Suprapubic skin (tissue), 4 donors: ENCODE measurements at regions not wholly inside any gene's neighbourhood (a gene's known extent, or its start where the extent isn't known, plus 50 kb on each side); places are given as distances from the start of the nearest gene placed in this dataset.

Source experiments
- DNase-seq, 2 donors: peaks; one replicate each; pipeline ENCODE4 v3.0.0-alpha.2; 2019; ENCODE audit warnings: low spot score in 2 of 2
- H3K27ac ChIP-seq: fragments of 200-600 bp; sonication (generic); one replicate; pipeline ENCODE4 v1.5.1; 2019
- H3K27me3 ChIP-seq: fragments of 200-600 bp; sonication (generic); one replicate; pipeline ENCODE4 v1.5.1; 2019
- H3K36me3 ChIP-seq: fragments of 200-600 bp; sonication (generic); one replicate; pipeline ENCODE4 v1.5.1; 2019
- H3K4me1 ChIP-seq: fragments of 200-600 bp; sonication (generic); one replicate; pipeline ENCODE4 v1.5.1; 2019
- H3K4me3 ChIP-seq: fragments of 200-600 bp; sonication (generic); one replicate; pipeline ENCODE4 v1.5.1; 2019; ENCODE audit warnings: mild to moderate bottlenecking
- H3K9me3 ChIP-seq: fragments of 200-600 bp; sonication (generic); one replicate; pipeline ENCODE4 v1.5.1; 2019
- CTCF ChIP-seq, 2 donors: fragments of 200-600 bp in 1 of 2; fragments of 450-650 bp in 1 of 2; sonication (generic) in 1 of 2; IDR thresholded peaks; one replicate each; pipeline ENCODE4 v1.5.1; 2016 to 2019; ENCODE audit warnings: antibody characterized with exemption in 2 of 2, mild to moderate bottlenecking in 1 of 2, moderate library complexity in 1 of 2
- EP300 ChIP-seq: sonication (generic); formaldehyde crosslinking; IDR thresholded peaks from one replicate; pipeline ENCODE4 v1.6.1; 2017; ENCODE audit warnings: antibody characterized with exemption
- POLR2A ChIP-seq, 2 donors: fragments of 450-650 bp; IDR thresholded peaks; one replicate each; pipeline ENCODE4 v1.6.1; 2017; ENCODE audit warnings: antibody characterized with exemption in 2 of 2, mild to moderate bottlenecking in 2 of 2, moderate library complexity in 2 of 2
- POLR2AphosphoS5 ChIP-seq, 3 donors: sonication (generic); formaldehyde crosslinking; IDR thresholded peaks; one replicate each; pipeline ENCODE4 v1.6.1; 2017; ENCODE audit warnings: antibody characterized with exemption in 3 of 3
- WGBS: methylation state at CpG from one replicate; pipeline ENCODE4 v1.1.5; 2018; 5-methylcytosine and 5-hydroxymethylcytosine counted together

GRCh38 chr13:111410232-111411021 is 90.0 kb downstream of the TEX29 start:
- Histone ChIP-seq H3K36me3 (no peaks in the 10 kb centered on the region), H3K27ac (no peak overlapping the region), H3K27me3 (peaks cover 71% of the 10 kb centered on the region), H3K4me1 (no peaks in the 10 kb centered on the region), H3K4me3 (no peak overlapping the region), H3K9me3 (no peaks in the 10 kb centered on the region)
- 72% methylated on average over 27 of the region's 27 CpGs for WGBS
- no peak for TF ChIP-seq POLR2AphosphoS5 (IDR thresholded peaks at IDR 0.05)
- TF ChIP-seq POLR2A (IDR thresholded peaks at IDR 0.05): no peak
- no peak for TF ChIP-seq EP300
- TF ChIP-seq CTCF (IDR thresholded peaks at IDR 0.05): no peak
- no peak for DNase-seq

GRCh38 chr13:111411151-111411858 is 90.9 kb downstream of the TEX29 start:
- 50% methylated on average over 33 of the region's 48 CpGs for WGBS
- no peaks in the 10 kb centered on the region for H3K36me3 ChIP-seq
- H3K27me3 ChIP-seq: peaks cover 63% of the 10 kb centered on the region
- H3K4me1 ChIP-seq: no peaks in the 10 kb centered on the region
- no peaks in the 10 kb centered on the region for H3K9me3 ChIP-seq
- H3K4me3 ChIP-seq: no peak overlapping the region
- H3K27ac ChIP-seq: no peak overlapping the region
- TF ChIP-seq POLR2A (IDR thresholded peaks at IDR 0.05) (no peak), EP300 (no peak), CTCF (IDR thresholded peaks at IDR 0.05) (no peak), POLR2AphosphoS5 (IDR thresholded peaks at IDR 0.05) (no peak)
- no peak for DNase-seq

- TF ChIP-seq CTCF (IDR thresholded peaks at IDR 0.05) (no peak), POLR2A (IDR thresholded peaks at IDR 0.05) (no peak), EP300 (no peak), POLR2AphosphoS5 (IDR thresholded peaks at IDR 0.05) (no peak)
- no peaks in the 10 kb centered on the region for H3K9me3 ChIP-seq
- H3K4me3 ChIP-seq: no peak overlapping the region
- no peak overlapping the region for H3K27ac ChIP-seq
- peaks cover 68% of the 10 kb centered on the region for H3K27me3 ChIP-seq
- no peaks in the 10 kb centered on the region for H3K36me3 ChIP-seq
- WGBS: 71% methylated on average over 14 of the region's 15 CpGs
- DNase-seq: no peak
- H3K4me1 ChIP-seq: no peaks in the 10 kb centered on the region
Observed at GRCh38 chr13:111411919-111412650, 91.6 kb downstream of the TEX29 start.

GRCh38 chr13:111413407-111414187 is 93.2 kb downstream of the TEX29 start:
- TF ChIP-seq POLR2AphosphoS5 (IDR thresholded peaks at IDR 0.05) (no peak), EP300 (no peak), CTCF (IDR thresholded peaks at IDR 0.05) (no peak)
- Histone ChIP-seq H3K4me3 (no peak overlapping the region), H3K27me3 (peaks cover 69% of the 10 kb centered on the region), H3K36me3 (no peaks in the 10 kb centered on the region), H3K4me1 (no peaks in the 10 kb centered on the region), H3K9me3 (no peaks in the 10 kb centered on the region), H3K27ac (no peak overlapping the region)
- WGBS: 51% methylated on average over 7 of the region's 19 CpGs
- no peak for DNase-seq
